ENCODE measurements at regions not wholly inside any gene's neighbourhood (a gene's known extent, or its start where the extent isn't known, plus 50 kb on each side); places are given as distances from the start of the nearest gene placed in this dataset.

DNA sequence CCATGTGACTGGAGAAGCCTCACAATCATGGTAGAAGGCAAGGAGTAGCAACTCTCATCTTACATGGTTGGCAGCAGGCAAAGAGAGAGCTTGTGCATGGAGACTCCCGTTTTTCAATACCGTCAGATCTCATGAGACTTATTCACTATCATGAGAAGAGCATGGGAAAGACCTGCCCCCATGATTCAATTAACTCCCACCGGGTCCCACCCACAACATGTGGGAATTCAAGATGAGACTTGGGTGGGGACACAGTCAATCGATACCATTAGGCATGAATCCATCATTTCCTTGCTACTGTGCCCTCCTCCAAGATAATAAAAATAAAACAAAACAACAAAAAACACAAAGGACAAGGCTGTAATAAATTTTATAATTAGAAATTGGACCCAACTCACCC is 384.7 kb upstream of the MEIS2 start:
- FAIRE-seq (no peak), DNase-seq (ENCODE audit: low read depth in 1 of 2, low spot score in 1 of 2) (no peak), ATAC-seq (no peak)
- CTCF ChIA-PET, result no interaction called here
- Histone ChIP-seq H3K4me1 (no peaks in the 10 kb centered on the region), H3K4me3 (no peak overlapping the region), H3K27ac (no peak overlapping the region), H3K4me2 (no peak overlapping the region), H3K9me3 (no peaks in the 10 kb centered on the region)
- WGBS (ENCODE audit: missing lambda C conversion rate), result 2% methylated on average over 4 of the region's 4 CpGs
- TF ChIP-seq ESRRA (IDR thresholded peaks at IDR 0.05; ENCODE audit: borderline replicate concordance, low read length) (no peak), CBX2 (IDR thresholded peaks at IDR 0.05; ENCODE audit: borderline replicate concordance, low read depth) (no peak), FOXS1 (CRISPR knock-in tag; IDR thresholded peaks at IDR 0.05) (no peak), RCOR1 (IDR thresholded peaks at IDR 0.05; ENCODE audit: low read depth, low read length) (no peak), TFCP2L1 (CRISPR knock-in tag; IDR thresholded peaks at IDR 0.05) (no peak), NR3C1 (IDR thresholded peaks at IDR 0.05) (no peak), MAFK (IDR thresholded peaks at IDR 0.05; ENCODE audit: partially characterized antibody) (no peak), SREBF2 (IDR thresholded peaks at IDR 0.05) (no peak), HEYL (CRISPR knock-in tag; IDR thresholded peaks at IDR 0.05) (no peak), RNF2 (IDR thresholded peaks at IDR 0.05; ENCODE audit: borderline replicate concordance, low read depth) (no peak), FOSL2 (IDR thresholded peaks at IDR 0.05) (no peak), FOSL2 (CRISPR knock-in tag; IDR thresholded peaks at IDR 0.05) (no peak), SMC3 (IDR thresholded peaks at IDR 0.05) (no peak), FOSB (CRISPR knock-in tag; IDR thresholded peaks at IDR 0.05) (no peak), JUN (IDR thresholded peaks at IDR 0.05) (no peak)
- TF ChIP-seq, protein P1, sequence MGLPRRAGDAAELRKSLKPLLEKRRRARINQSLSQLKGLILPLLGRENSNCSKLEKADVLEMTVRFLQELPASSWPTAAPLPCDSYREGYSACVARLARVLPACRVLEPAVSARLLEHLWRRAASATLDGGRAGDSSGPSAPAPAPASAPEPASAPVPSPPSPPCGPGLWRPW (IDR thresholded peaks at IDR 0.05), result no peak
- TF ChIP-seq, protein P2, sequence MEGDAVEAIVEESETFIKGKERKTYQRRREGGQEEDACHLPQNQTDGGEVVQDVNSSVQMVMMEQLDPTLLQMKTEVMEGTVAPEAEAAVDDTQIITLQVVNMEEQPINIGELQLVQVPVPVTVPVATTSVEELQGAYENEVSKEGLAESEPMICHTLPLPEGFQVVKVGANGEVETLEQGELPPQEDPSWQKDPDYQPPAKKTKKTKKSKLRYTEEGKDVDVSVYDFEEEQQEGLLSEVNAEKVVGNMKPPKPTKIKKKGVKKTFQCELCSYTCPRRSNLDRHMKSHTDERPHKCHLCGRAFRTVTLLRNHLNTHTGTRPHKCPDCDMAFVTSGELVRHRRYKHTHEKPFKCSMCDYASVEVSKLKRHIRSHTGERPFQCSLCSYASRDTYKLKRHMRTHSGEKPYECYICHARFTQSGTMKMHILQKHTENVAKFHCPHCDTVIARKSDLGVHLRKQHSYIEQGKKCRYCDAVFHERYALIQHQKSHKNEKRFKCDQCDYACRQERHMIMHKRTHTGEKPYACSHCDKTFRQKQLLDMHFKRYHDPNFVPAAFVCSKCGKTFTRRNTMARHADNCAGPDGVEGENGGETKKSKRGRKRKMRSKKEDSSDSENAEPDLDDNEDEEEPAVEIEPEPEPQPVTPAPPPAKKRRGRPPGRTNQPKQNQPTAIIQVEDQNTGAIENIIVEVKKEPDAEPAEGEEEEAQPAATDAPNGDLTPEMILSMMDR (IDR thresholded peaks at IDR 0.05), result no peak
- TF ChIP-seq, protein P3, sequence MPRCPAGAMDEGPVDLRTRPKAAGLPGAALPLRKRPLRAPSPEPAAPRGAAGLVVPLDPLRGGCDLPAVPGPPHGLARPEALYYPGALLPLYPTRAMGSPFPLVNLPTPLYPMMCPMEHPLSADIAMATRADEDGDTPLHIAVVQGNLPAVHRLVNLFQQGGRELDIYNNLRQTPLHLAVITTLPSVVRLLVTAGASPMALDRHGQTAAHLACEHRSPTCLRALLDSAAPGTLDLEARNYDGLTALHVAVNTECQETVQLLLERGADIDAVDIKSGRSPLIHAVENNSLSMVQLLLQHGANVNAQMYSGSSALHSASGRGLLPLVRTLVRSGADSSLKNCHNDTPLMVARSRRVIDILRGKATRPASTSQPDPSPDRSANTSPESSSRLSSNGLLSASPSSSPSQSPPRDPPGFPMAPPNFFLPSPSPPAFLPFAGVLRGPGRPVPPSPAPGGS (IDR thresholded peaks at IDR 0.05), result no peak
- TF ChIP-seq, protein P4, sequence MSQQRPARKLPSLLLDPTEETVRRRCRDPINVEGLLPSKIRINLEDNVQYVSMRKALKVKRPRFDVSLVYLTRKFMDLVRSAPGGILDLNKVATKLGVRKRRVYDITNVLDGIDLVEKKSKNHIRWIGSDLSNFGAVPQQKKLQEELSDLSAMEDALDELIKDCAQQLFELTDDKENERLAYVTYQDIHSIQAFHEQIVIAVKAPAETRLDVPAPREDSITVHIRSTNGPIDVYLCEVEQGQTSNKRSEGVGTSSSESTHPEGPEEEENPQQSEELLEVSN (IDR thresholded peaks at IDR 0.05; ENCODE audit: borderline replicate concordance, low read depth), result no peak
- POLR2A ChIA-PET, result no interaction called here

DNA sequence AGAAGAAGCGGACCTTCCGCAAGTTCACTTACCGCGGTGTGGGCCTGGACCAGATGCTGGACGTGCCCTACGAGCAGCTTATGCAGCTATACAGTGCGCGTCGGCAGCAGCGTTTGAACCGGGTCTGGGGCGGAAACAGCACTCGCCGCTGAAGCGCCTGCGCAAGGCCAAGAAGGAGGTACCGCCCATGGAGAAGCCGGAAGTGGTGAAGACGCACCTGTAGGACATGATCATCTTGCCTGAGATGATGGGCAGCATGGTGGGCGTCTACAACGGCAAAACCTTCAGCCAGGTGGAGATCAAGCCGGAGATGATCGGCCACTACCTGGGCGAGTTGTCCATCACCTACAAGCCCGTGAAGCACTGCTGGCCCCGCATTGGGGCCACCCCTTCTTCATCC is 390.4 kb upstream of the MEIS2 start:
- FAIRE-seq (no peak), DNase-seq (ENCODE audit: low read depth in 1 of 2, low spot score in 1 of 2) (no peak), ATAC-seq (no peak)
- WGBS (ENCODE audit: missing lambda C conversion rate), result 71% methylated on average over 18 of the region's 26 CpGs
- ChIA-PET CTCF (interaction anchor here (0.7 kb wide), 1 partner anchor 25 kb away, joined by 4 read pairs; no protein-coding TSS in a partner anchor), POLR2A (no interaction called here)
- Histone ChIP-seq H3K9me3 (no peaks in the 10 kb centered on the region), H3K27ac (no peak overlapping the region), H3K4me2 (no peak overlapping the region), H3K4me1 (no peaks in the 10 kb centered on the region), H3K4me3 (no peak overlapping the region)
- TF ChIP-seq BHLHE40 (IDR thresholded peaks at IDR 0.05; ENCODE audit: low read depth, low read length) (no peak), EHMT2 (IDR thresholded peaks at IDR 0.05; ENCODE audit: low read depth) (no peak), GATA3 (IDR thresholded peaks at IDR 0.05; ENCODE audit: borderline replicate concordance) (no peak), HOXA7 (CRISPR knock-in tag; IDR thresholded peaks at IDR 0.05) (no peak), POLR2A (IDR thresholded peaks at IDR 0.05; ENCODE audit: low read length) (no peak), RAD21 (conservative IDR thresholded peaks at IDR 0.05 in 1 of 2, IDR thresholded peaks at IDR 0.05 in 1 of 2) (no peak)

All from A549 (cell line).